Transverse colon (tissue), 4 donors: ENCODE measurements at regions not wholly inside any gene's neighbourhood (a gene's known extent, or its start where the extent isn't known, plus 50 kb on each side); places are given as distances from the start of the nearest gene placed in this dataset.

Experiments used
- EP300 ChIP-seq: sonication (generic); formaldehyde crosslinking; IDR thresholded peaks from one replicate; pipeline ENCODE4 v1.6.1; 2017; ENCODE audit warnings: antibody characterized with exemption, low read depth
- POLR2A ChIP-seq: fragments of 450-650 bp; IDR thresholded peaks from one replicate; pipeline ENCODE4 v1.6.1; 2016; ENCODE audit warnings: antibody characterized with exemption, mild to moderate bottlenecking, moderate library complexity
- POLR2AphosphoS5 ChIP-seq, 3 donors: sonication (generic); formaldehyde crosslinking; IDR thresholded peaks; one replicate each; pipeline ENCODE4 v1.6.1; 2016; ENCODE audit warnings: antibody characterized with exemption in 3 of 3
- TF ChIP-seq, protein P1 (sequence below), 5 experiments: fragments of 200-600 bp in 3 of 5; fragments of 450-650 bp in 2 of 5; sonication (generic) in 3 of 5; IDR thresholded peaks; 1 replicate in 2 of 5; 2 replicates in 3 of 5; pipeline ENCODE4 v1.5.1; 2016 to 2017; ENCODE audit warnings: antibody characterized with exemption in 5 of 5, inconsistent platforms in 3 of 5, mild to moderate bottlenecking in 2 of 5, moderate library complexity in 1 of 5

GRCh38 chr6:22444330-22444729 is 125.0 kb upstream of the HDGFL1 start:
- TF ChIP-seq, protein P1, sequence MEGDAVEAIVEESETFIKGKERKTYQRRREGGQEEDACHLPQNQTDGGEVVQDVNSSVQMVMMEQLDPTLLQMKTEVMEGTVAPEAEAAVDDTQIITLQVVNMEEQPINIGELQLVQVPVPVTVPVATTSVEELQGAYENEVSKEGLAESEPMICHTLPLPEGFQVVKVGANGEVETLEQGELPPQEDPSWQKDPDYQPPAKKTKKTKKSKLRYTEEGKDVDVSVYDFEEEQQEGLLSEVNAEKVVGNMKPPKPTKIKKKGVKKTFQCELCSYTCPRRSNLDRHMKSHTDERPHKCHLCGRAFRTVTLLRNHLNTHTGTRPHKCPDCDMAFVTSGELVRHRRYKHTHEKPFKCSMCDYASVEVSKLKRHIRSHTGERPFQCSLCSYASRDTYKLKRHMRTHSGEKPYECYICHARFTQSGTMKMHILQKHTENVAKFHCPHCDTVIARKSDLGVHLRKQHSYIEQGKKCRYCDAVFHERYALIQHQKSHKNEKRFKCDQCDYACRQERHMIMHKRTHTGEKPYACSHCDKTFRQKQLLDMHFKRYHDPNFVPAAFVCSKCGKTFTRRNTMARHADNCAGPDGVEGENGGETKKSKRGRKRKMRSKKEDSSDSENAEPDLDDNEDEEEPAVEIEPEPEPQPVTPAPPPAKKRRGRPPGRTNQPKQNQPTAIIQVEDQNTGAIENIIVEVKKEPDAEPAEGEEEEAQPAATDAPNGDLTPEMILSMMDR (IDR thresholded peaks at IDR 0.05), result no peak
- TF ChIP-seq EP300 (no peak), POLR2AphosphoS5 (IDR thresholded peaks at IDR 0.05) (no peak), POLR2A (no peak)
